ENCODE measurements at regions not wholly inside any gene's neighbourhood (a gene's known extent, or its start where the extent isn't known, plus 50 kb on each side); places are given as distances from the start of the nearest gene placed in this dataset.

DNA sequence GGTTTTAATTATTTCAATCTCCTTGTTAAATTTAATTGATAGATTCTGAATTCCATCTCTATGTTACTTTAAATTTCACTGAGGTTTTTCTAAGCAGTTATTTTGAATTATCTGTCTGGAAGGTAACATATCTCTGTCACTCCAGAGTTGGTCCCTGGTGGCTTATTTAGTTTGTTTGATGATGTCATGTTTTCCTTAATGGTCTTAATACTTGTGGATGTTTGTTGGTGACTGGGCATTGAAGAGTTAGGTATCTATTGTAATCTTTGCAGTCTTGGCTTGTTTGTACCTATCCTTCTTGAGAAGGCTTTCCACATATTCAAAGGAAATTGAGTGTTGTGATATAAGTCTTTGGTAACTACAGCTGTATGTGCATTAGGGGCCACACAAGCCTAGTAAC, 810.0 kb upstream of the NEGR1 start:
- DNase-seq, result no peak
- Mint-ChIP-seq H3K36me3 (ENCODE audit: low read depth) (no peaks in the 10 kb centered on the region), H3K4me1 (no peaks in the 10 kb centered on the region), H3K4me3 (no peak overlapping the region), H3K9me3 (peaks cover 8% of the 10 kb centered on the region), H3K27ac (no peak overlapping the region), H3K27me3 (ENCODE audit: low read depth, poor library complexity) (no peaks in the 10 kb centered on the region)
- TF ChIP-seq, protein P1, sequence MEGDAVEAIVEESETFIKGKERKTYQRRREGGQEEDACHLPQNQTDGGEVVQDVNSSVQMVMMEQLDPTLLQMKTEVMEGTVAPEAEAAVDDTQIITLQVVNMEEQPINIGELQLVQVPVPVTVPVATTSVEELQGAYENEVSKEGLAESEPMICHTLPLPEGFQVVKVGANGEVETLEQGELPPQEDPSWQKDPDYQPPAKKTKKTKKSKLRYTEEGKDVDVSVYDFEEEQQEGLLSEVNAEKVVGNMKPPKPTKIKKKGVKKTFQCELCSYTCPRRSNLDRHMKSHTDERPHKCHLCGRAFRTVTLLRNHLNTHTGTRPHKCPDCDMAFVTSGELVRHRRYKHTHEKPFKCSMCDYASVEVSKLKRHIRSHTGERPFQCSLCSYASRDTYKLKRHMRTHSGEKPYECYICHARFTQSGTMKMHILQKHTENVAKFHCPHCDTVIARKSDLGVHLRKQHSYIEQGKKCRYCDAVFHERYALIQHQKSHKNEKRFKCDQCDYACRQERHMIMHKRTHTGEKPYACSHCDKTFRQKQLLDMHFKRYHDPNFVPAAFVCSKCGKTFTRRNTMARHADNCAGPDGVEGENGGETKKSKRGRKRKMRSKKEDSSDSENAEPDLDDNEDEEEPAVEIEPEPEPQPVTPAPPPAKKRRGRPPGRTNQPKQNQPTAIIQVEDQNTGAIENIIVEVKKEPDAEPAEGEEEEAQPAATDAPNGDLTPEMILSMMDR (IDR thresholded peaks at IDR 0.05), result no peak

DNA sequence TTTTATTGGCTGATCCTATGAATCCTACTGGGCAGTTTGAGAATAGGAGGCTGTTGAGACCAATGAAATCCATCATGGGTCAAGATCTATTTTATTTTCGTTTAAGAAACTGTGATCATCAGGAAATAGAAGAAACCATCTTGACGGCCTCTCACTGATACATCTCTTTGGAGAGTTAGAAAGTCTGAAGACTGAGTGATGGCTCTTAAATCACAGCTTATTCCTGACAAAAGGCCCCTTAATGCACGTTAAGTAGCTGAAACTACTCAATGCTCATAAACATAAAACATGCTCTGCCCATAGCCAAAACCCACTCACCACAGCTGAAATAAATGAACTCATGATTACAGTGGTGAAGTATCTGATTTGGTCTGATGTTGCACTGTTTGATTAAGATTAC, 784.5 kb upstream of the NEGR1 start:
- peaks cover 14% of the 10 kb centered on the region for H3K4me1 Mint-ChIP-seq
- H3K9me3 Mint-ChIP-seq, result peaks cover 17% of the 10 kb centered on the region
- TF ChIP-seq, protein P1 (IDR thresholded peaks at IDR 0.05), result no peak
- no peak overlapping the region for H3K4me3 Mint-ChIP-seq
- H3K27me3 Mint-ChIP-seq (ENCODE audit: low read depth, poor library complexity), result no peaks in the 10 kb centered on the region
- H3K27ac Mint-ChIP-seq, result no peak overlapping the region
- DNase-seq, result no peak
- H3K36me3 Mint-ChIP-seq (ENCODE audit: low read depth), result peaks cover 6% of the 10 kb centered on the region

DNA sequence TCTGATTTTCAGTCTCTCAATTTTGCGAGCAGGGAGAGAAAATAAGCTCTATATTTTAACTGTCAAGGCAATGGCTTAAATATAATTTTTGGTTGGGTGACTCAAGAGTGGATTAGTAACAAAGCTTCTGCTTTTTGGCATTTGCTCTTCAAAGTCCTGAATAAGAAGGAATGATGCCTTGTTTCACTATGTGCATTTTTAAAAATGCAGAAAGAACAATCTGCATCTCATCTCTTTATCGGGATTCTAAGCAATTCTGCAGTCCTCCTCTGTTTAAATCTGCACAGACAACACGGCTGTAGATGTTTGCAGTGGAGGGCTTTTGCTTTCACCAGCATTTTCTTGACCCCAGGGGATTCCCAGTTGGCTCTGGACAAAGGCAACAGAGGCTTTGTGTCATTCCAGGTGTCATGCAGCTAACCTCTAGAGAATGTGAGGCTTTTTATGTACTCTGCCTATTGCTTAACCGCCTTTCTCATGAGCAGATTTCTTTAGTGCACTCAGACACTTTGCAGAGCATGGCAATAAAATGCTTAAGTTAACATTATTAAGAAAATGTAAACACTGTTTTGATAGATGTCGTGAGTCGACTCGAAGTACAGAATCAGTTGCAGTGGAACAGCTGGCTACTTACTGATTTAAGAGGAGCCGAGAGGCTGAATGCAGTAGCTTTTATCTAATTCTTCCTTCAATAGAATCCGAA, 783.2 kb upstream of the NEGR1 start:
- TF ChIP-seq, protein P1 (IDR thresholded peaks at IDR 0.05), result no peak
- H3K27me3 Mint-ChIP-seq (ENCODE audit: low read depth, poor library complexity), result peaks cover 3% of the 10 kb centered on the region
- peak; percentile 18 for DNase-seq
- H3K4me3 Mint-ChIP-seq, result no peak overlapping the region
- peaks cover 14% of the 10 kb centered on the region for H3K4me1 Mint-ChIP-seq
- peaks cover 22% of the 10 kb centered on the region for H3K9me3 Mint-ChIP-seq
- H3K36me3 Mint-ChIP-seq (ENCODE audit: low read depth), result peaks cover 6% of the 10 kb centered on the region
- no peak overlapping the region for H3K27ac Mint-ChIP-seq

DNA sequence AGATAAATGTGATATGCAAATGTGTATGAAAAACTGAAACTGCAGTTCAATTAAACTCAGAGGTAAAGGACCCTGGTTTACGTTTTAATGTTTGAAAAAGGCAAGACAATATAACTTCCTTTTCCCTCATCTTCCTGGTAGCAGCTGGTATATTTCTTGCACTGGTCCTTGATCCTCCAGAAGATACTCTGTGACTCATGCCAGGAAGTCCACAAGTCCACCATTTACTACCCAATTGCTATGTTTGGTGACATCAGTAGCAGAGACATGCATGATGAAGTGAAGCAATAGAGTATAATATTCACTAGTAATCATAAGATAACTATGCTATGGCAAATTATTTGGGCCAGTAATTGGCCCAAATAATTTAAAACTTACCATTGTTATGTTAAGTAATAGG, 774.5 kb upstream of the NEGR1 start:
- H3K27me3 Mint-ChIP-seq (ENCODE audit: low read depth, poor library complexity), result peaks cover 3% of the 10 kb centered on the region
- DNase-seq, result no peak
- TF ChIP-seq, protein P1 (IDR thresholded peaks at IDR 0.05), result no peak

DNA sequence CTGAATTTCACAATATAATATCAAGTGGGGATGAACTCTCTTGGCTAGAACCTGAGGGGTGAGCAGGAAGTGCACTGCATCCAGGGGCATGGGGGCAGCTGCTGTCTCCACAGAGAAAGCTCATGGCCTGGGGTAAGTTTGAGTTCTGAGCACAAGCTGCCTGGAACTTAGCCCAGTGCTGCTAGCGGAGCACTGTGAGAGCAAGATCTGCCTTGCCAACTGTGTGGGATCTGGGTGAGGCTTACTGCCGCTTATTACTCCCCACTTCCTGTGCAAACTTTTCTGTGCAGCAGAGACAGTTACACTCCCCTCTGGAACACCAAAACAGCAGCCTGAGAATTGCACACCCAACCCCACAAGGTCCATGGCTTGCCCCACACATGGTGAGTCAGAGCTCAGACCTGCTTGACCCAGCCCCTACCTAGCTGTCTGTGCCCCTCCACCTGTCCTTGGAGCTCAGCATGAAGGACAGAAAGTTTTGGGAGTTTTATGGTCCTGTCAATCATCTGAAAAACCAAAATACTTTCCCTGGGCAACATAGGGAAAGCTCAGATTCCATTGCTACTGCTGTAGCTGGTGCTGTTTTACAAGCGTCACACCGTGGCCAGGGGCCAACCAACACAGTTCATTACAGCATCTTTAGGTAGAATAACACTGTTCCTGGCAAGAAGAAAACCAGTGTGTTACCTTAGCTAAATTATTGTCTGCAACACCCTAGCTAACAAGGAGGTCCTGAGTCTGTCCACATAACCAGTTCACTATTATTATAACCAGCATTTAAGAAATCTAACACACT, 762.1 kb upstream of the NEGR1 start:
- Mint-ChIP-seq H3K4me1 (peaks cover 8% of the 10 kb centered on the region), H3K27ac (peak overlapping the region; percentile 25), H3K9me3 (no peaks in the 10 kb centered on the region), H3K4me3 (no peak overlapping the region), H3K36me3 (ENCODE audit: low read depth) (no peaks in the 10 kb centered on the region), H3K27me3 (ENCODE audit: low read depth, poor library complexity) (peaks cover 3% of the 10 kb centered on the region)
- TF ChIP-seq, protein P1 (IDR thresholded peaks at IDR 0.05), result no peak
- no peak for DNase-seq

More for the DNA sequence above, 774.5 kb upstream of the NEGR1 start:
- no peaks in the 10 kb centered on the region for H3K36me3 Mint-ChIP-seq (ENCODE audit: low read depth)
- H3K27ac Mint-ChIP-seq, result no peak overlapping the region
- peaks cover 11% of the 10 kb centered on the region for H3K9me3 Mint-ChIP-seq
- no peaks in the 10 kb centered on the region for H3K4me1 Mint-ChIP-seq
- H3K4me3 Mint-ChIP-seq, result no peak overlapping the region

Data from nephron progenitor cell (in vitro differentiated cells).